ENCODE measurements at regions not wholly inside any gene's neighbourhood (a gene's known extent, or its start where the extent isn't known, plus 50 kb on each side); places are given as distances from the start of the nearest gene placed in this dataset.

- no peak for TF ChIP-seq CTCF (IDR thresholded peaks at IDR 0.05; ENCODE audit: low read depth, low read length, poor library complexity, severe bottlenecking)
- no peak for TF ChIP-seq EZH2phosphoT487 (IDR thresholded peaks at IDR 0.05; ENCODE audit: borderline replicate concordance, low read length)
These were observed 71.1 kb upstream of the SCOC start for GRCh38 chr4:140302151-140302859.

Measured in DOHH2 (cell line).